Smooth muscle cell (in vitro differentiated cells): ENCODE measurements at regions not wholly inside any gene's neighbourhood (a gene's known extent, or its start where the extent isn't known, plus 50 kb on each side); places are given as distances from the start of the nearest gene placed in this dataset.

Source experiments
- DNase-seq: peaks from one replicate; lab custom pipeline; 2025; ENCODE audit not compliant: unreplicated experiment; lab: John Stamatoyannopoulos, UW
- H2AFZ ChIP-seq: fragments of 200-600 bp; sonication (generic); 2 replicates; pipeline ENCODE4 v1.6.0; 2016; ENCODE audit warnings: antibody characterized with exemption, low read depth, mild to moderate bottlenecking
- H3F3A ChIP-seq: fragments of 200-600 bp; sonication (generic); 2 replicates; pipeline ENCODE4 v1.6.0; 2017; ENCODE audit warnings: antibody characterized with exemption, low read depth
- H3K27ac ChIP-seq: fragments of 200-600 bp; sonication (generic); 2 replicates; pipeline ENCODE4 v1.5.1; 2016; ENCODE audit warnings: low read depth, mild to moderate bottlenecking
- H3K27me3 ChIP-seq: fragments of 200-600 bp; sonication (generic); 2 replicates; pipeline ENCODE4 v1.6.1; 2016; ENCODE audit warnings: low read depth, mild to moderate bottlenecking
- H3K36me3 ChIP-seq: fragments of 200-600 bp; sonication (generic); 2 replicates; pipeline ENCODE4 v1.5.1; 2016; ENCODE audit warnings: low read depth
- H3K4me1 ChIP-seq: fragments of 200-600 bp; sonication (generic); 2 replicates; pipeline ENCODE4 v1.5.1; 2016; ENCODE audit warnings: low read depth
- H3K4me2 ChIP-seq: fragments of 200-600 bp; sonication (generic); 2 replicates; pipeline ENCODE4 v1.6.0; 2016; ENCODE audit warnings: mild to moderate bottlenecking
- H3K4me3 ChIP-seq: fragments of 200-600 bp; sonication (generic); 2 replicates; pipeline ENCODE4 v1.5.1; 2016; ENCODE audit warnings: mild to moderate bottlenecking
- H3K79me2 ChIP-seq: fragments of 200-600 bp; sonication (generic); 2 replicates; pipeline ENCODE4 v1.6.0; 2016; ENCODE audit warnings: low read depth, mild to moderate bottlenecking
- H3K9ac ChIP-seq: fragments of 200-600 bp; sonication (generic); 2 replicates; pipeline ENCODE4 v1.6.0; 2016; ENCODE audit warnings: low read depth
- H3K9me3 ChIP-seq: fragments of 200-600 bp; sonication (generic); replicated peaks from 2 replicates; pipeline ENCODE4 v1.5.1; 2016; ENCODE audit warnings: low read depth
- H4K20me1 ChIP-seq: fragments of 200-600 bp; sonication (generic); 2 replicates; pipeline ENCODE4 v1.6.0; 2016; ENCODE audit warnings: low read depth
- CTCF ChIP-seq: fragments of 200-600 bp; sonication (generic); IDR thresholded peaks from 2 replicates; pipeline ENCODE4 v1.5.1; 2017; ENCODE audit warnings: borderline replicate concordance, mild to moderate bottlenecking, antibody characterized with exemption; ENCODE audit not compliant: insufficient read depth, poor library complexity, severe bottlenecking
- WGBS: methylation state at CpG from one replicate; pipeline ENCODE4 v1.1.7; 2016; ENCODE audit warnings: low lambda C conversion rate; 5-methylcytosine and 5-hydroxymethylcytosine counted together

DNA sequence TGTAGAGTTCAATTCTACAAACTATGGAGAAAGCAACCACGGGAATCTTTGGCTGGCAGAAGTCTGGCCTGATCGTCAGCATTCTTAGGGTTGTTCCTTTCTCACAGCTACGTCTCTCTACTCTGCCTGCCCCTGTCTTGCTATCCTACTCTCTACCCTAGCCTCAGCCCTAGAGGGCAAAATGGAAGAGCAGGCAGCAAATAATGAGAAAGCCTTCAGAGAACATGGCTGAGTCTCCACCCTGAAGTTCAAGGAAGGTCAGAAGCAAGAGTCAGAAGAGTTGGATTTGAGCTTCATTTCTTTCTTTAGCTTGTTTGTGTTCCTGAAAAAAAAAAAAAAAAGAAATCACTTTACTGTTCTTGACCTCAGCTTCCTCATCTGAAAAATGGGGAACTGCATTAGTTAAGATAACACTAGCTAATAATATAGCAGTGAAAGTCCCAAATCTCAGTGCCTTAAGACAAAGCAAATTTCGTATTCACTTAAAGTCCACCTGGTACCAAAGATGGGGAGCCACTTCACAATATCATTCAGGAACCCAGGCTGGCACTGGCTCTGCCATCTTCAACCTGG lies 50.2 kb upstream of the CCND2 start:
- H3K27me3 ChIP-seq, result no peaks in the 10 kb centered on the region
- H3K79me2 ChIP-seq, result no peaks in the 10 kb centered on the region
- no peaks in the 10 kb centered on the region for H3K9me3 ChIP-seq
- no peaks in the 10 kb centered on the region for H3F3A ChIP-seq
- no peak overlapping the region for H2AFZ ChIP-seq
- H3K4me1 ChIP-seq, result no peaks in the 10 kb centered on the region
- no peak overlapping the region for H3K27ac ChIP-seq
- no peak for TF ChIP-seq CTCF
- H3K4me2 ChIP-seq, result no peak overlapping the region
- no peaks in the 10 kb centered on the region for H4K20me1 ChIP-seq
- H3K9ac ChIP-seq, result no peak overlapping the region
- WGBS, result 87% methylated on average over 4 of the region's 4 CpGs
- no peaks in the 10 kb centered on the region for H3K36me3 ChIP-seq
- H3K4me3 ChIP-seq, result no peak overlapping the region
- DNase-seq, result no peak

DNA sequence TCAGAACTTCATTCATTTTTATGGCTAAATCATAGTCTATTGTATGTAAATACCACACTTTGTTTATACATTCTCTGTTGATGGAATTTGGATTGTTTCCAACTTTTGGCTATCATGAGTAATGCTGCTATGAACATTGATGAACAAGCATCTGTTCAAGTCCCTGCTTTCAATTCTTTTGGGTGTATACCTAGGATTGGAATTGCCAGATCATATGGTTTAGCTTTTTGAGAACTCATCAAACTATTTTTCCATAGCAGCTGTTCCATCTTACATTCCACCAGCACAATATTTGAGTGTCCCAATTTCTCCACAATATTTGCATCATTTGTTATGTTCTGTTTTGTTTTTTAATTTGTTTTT lies 52.3 kb upstream of the CCND2 start:
- Histone ChIP-seq H3K79me2 (no peaks in the 10 kb centered on the region), H3F3A (no peaks in the 10 kb centered on the region), H4K20me1 (no peaks in the 10 kb centered on the region), H3K9ac (no peak overlapping the region), H3K4me3 (no peak overlapping the region), H3K4me1 (no peaks in the 10 kb centered on the region), H2AFZ (no peak overlapping the region), H3K27ac (no peak overlapping the region), H3K9me3 (no peaks in the 10 kb centered on the region), H3K27me3 (no peaks in the 10 kb centered on the region), H3K4me2 (no peak overlapping the region), H3K36me3 (no peaks in the 10 kb centered on the region)
- no peak for DNase-seq
- TF ChIP-seq CTCF, result no peak

GRCh38 chr12:4220536-4221257 lies 52.9 kb upstream of the CCND2 start:
- Histone ChIP-seq H3K36me3 (no peaks in the 10 kb centered on the region), H4K20me1 (no peaks in the 10 kb centered on the region), H3K4me1 (no peaks in the 10 kb centered on the region), H3K27ac (no peak overlapping the region), H3K4me2 (no peak overlapping the region), H3K79me2 (no peaks in the 10 kb centered on the region), H3F3A (no peaks in the 10 kb centered on the region), H2AFZ (no peak overlapping the region), H3K9ac (no peak overlapping the region), H3K27me3 (no peaks in the 10 kb centered on the region), H3K4me3 (no peak overlapping the region), H3K9me3 (no peaks in the 10 kb centered on the region)
- no peak for TF ChIP-seq CTCF
- no peak for DNase-seq
- WGBS, result 77% methylated on average over 7 of the region's 7 CpGs

- Histone ChIP-seq H2AFZ (no peak overlapping the region), H3K9me3 (no peaks in the 10 kb centered on the region), H3K27ac (no peak overlapping the region), H4K20me1 (no peaks in the 10 kb centered on the region), H3K4me2 (no peak overlapping the region), H3K79me2 (no peaks in the 10 kb centered on the region), H3K4me1 (no peaks in the 10 kb centered on the region), H3K9ac (no peak overlapping the region), H3F3A (no peaks in the 10 kb centered on the region), H3K27me3 (no peaks in the 10 kb centered on the region), H3K36me3 (no peaks in the 10 kb centered on the region), H3K4me3 (no peak overlapping the region)
- DNase-seq, result no peak
- TF ChIP-seq CTCF, result no peak
- 95% methylated on average over 6 of the region's 6 CpGs for WGBS
Measured at GRCh38 chr12:4217091-4217490, 56.5 kb upstream of the CCND2 start.
